ENCODE measurements at regions not wholly inside any gene's neighbourhood (a gene's known extent, or its start where the extent isn't known, plus 50 kb on each side); places are given as distances from the start of the nearest gene placed in this dataset.

GRCh38 chr3:69541711-69542088, 155.8 kb upstream of the FRMD4B start:
- H3K4me3 ChIP-seq (ENCODE audit: low read depth, poor library complexity, severe bottlenecking): peak overlapping the region; percentile 29
- TF ChIP-seq POLR2A (IDR thresholded peaks at IDR 0.05) (no peak), CTCF (IDR thresholded peaks at IDR 0.05) (no peak)
- DNase-seq (ENCODE audit: low spot score in 2 of 2): peak in 1 of 2 donors; percentile 85
- intact Hi-C loops (cut with DNase I; ENCODE audit: low total_unique reads): no loop called here
- 0 to 2% methylated on average over 19 to 20 of the region's 28 CpGs for WGBS, 2 donors

DNA sequence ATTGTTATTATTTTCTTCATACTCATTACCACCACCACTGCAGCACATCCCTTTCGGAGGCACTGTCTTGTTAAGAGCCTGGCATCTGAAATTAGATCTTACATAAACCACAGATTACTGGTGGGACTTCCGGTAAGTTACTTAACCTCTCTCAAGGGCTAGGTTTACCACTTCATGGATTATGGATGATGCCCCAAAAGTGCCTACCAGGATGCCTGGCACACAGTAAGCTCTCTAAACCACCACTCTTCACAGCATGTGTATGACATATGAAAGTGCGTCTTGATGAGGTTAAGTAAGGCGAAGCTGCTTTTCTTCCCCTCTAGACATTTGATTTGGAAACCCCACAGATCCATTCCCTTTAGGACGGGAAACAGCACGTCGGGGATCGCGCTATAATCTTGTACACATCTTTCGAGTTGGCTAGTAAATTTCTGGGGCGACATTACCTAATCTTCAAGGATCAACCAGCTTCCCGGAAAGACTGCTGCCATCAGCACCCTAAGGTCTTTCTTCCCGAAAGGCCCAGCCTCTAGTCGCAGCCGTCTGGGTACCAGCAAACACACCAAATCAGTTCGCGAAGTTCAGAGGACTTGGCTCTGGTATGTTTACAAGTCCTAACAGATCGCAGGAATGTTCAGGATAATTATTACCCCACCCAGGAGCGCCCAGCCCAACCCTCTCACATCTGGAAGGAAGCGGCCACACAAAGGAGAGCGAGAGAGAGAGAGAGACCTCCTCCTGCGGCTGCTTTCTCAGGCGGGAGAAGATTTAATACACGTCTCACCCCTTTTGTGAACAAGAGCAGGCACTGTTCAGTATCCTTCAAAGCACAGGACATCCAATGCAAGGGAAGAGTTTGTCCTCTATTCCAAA, 155.1 kb upstream of the FRMD4B start:
- TF ChIP-seq POLR2A (IDR thresholded peaks at IDR 0.05) (no peak), CTCF (IDR thresholded peaks at IDR 0.05) (no peak)
- intact Hi-C loops (cut with DNase I; ENCODE audit: low total_unique reads): no loop called here
- DNase-seq (ENCODE audit: low spot score in 2 of 2): peak; percentile 42 to 88
- WGBS, 2 donors: 27 to 29% methylated on average over 24 of the region's 24 CpGs
- no peak overlapping the region for H3K4me3 ChIP-seq (ENCODE audit: low read depth, poor library complexity, severe bottlenecking)

DNA sequence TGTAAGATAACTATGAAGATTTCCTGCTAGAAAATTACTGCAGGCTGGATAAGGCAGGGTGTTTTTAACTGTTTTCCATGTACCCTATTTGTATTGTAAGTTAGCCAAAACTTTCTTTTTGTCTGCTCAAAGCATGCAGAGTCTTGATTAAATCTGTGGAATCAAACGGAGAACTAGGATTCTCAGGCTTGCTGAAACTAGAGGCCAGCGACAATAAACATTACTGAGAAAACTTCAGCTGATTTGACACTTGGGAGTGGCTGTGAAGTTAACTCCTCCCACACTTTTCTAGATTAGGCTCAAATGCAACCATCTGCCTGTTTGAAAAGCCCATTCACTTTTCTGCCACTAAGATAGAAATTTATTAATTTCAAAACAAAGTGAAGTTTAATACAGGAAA, 153.2 kb upstream of the FRMD4B start:
- 10 to 25% methylated on average over 2 of the region's 2 CpGs for WGBS, 2 donors

GRCh38 chr3:69538281-69538680, 152.4 kb upstream of the FRMD4B start:
- DNase-seq (ENCODE audit: low spot score in 2 of 2): no peak
- no peak for TF ChIP-seq CTCF (IDR thresholded peaks at IDR 0.05)
- TF ChIP-seq POLR2A (IDR thresholded peaks at IDR 0.05): no peak
- 55 to 62% methylated on average over 1 of the region's 1 CpG for WGBS, 2 donors
- H3K4me3 ChIP-seq (ENCODE audit: low read depth, poor library complexity, severe bottlenecking): no peak overlapping the region
- intact Hi-C loops (cut with DNase I; ENCODE audit: low total_unique reads): no loop called here

More for the DNA sequence above, 153.2 kb upstream of the FRMD4B start:
- no peak overlapping the region for H3K4me3 ChIP-seq (ENCODE audit: low read depth, poor library complexity, severe bottlenecking)
- no peak for DNase-seq (ENCODE audit: low spot score in 2 of 2)
- TF ChIP-seq POLR2A (IDR thresholded peaks at IDR 0.05): no peak
- TF ChIP-seq CTCF (IDR thresholded peaks at IDR 0.05): no peak
- intact Hi-C loops (cut with DNase I; ENCODE audit: low total_unique reads): no loop called here

DNA sequence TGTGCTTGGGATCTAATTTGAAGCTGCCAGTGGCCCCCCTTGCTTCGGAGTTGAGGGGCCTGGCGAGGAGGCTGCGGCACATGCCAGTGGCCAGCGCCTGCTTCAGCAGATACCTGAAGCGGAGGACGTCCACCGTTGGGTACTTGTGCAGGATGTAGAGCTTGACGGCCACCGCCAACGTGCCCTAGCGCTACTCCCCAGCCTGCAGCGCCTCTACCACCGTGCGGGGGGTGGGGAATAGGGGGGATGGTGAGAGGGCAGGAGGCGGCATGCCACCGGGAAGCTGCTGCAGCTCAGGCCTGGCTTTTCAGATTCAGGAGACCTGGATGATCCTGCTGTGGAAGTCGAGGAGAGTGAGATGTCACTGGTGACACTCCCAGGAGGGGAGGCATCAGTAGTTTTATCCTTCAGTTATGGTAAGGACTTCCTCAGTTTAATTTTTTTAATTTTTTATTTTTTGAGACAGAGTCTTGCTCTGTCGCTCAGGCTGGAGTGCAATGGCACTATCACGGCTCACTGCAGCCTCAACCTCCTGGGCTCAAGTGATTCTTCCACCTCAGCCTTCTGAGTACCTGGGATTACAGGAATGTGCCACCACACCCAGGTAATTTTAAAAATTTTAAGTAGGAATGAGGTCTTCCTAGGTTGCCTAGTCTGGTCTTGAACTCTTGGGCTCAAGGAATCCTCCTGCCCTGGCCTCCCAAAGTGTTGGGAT, 150.6 kb upstream of the FRMD4B start:
- DNase-seq (ENCODE audit: low spot score in 2 of 2): no peak
- no peak for TF ChIP-seq POLR2A (IDR thresholded peaks at IDR 0.05)
- TF ChIP-seq CTCF (IDR thresholded peaks at IDR 0.05): no peak
- WGBS, 2 donors: 90 to 94% methylated on average over 11 to 19 of the region's 19 CpGs
- intact Hi-C loops (cut with DNase I; ENCODE audit: low total_unique reads): no loop called here
- H3K4me3 ChIP-seq (ENCODE audit: low read depth, poor library complexity, severe bottlenecking): no peak overlapping the region
